ENCODE measurements at regions not wholly inside any gene's neighbourhood (a gene's known extent, or its start where the extent isn't known, plus 50 kb on each side); places are given as distances from the start of the nearest gene placed in this dataset.

DNA sequence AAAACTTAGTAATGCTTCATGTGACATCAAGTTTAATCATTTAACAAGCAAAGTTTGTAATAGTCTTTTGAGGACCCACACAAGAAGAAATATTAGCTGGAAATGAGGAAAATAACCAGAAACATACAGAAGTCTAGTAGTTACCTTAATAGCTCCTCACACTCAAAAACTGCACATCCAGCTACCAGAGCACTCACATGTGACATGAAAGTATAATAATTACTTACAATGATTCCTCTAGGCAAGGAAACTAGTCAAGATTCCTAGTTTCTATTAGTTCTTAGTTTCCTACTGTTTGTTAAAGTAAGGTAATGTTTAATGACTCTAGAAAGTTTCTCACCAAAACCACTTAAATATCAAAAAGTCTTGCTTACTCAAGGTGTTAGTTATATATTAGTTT, 335.8 kb downstream of the RAD51AP2 start:
- TF ChIP-seq POLR2AphosphoS5 (IDR thresholded peaks at IDR 0.05; ENCODE audit: low read depth) (no peak), STAT1 (IDR thresholded peaks at IDR 0.05; ENCODE audit: unreplicated experiment) (no peak), EZH2phosphoT487 (IDR thresholded peaks at IDR 0.05; ENCODE audit: unreplicated experiment) (no peak), CREB1 (CRISPR knock-in tag; IDR thresholded peaks at IDR 0.05; ENCODE audit: low read depth) (no peak), EZH2 (IDR thresholded peaks at IDR 0.05; ENCODE audit: low read depth, unreplicated experiment) (no peak), NANOG (IDR thresholded peaks at IDR 0.05; ENCODE audit: borderline replicate concordance) (no peak), JUNB (IDR thresholded peaks at IDR 0.05; ENCODE audit: unreplicated experiment) (no peak)
- TF ChIP-seq, protein P1, sequence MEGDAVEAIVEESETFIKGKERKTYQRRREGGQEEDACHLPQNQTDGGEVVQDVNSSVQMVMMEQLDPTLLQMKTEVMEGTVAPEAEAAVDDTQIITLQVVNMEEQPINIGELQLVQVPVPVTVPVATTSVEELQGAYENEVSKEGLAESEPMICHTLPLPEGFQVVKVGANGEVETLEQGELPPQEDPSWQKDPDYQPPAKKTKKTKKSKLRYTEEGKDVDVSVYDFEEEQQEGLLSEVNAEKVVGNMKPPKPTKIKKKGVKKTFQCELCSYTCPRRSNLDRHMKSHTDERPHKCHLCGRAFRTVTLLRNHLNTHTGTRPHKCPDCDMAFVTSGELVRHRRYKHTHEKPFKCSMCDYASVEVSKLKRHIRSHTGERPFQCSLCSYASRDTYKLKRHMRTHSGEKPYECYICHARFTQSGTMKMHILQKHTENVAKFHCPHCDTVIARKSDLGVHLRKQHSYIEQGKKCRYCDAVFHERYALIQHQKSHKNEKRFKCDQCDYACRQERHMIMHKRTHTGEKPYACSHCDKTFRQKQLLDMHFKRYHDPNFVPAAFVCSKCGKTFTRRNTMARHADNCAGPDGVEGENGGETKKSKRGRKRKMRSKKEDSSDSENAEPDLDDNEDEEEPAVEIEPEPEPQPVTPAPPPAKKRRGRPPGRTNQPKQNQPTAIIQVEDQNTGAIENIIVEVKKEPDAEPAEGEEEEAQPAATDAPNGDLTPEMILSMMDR (conservative IDR thresholded peaks at IDR 0.05; ENCODE audit: low read depth in 2 of 2): no peak
- TF ChIP-seq, protein P2, sequence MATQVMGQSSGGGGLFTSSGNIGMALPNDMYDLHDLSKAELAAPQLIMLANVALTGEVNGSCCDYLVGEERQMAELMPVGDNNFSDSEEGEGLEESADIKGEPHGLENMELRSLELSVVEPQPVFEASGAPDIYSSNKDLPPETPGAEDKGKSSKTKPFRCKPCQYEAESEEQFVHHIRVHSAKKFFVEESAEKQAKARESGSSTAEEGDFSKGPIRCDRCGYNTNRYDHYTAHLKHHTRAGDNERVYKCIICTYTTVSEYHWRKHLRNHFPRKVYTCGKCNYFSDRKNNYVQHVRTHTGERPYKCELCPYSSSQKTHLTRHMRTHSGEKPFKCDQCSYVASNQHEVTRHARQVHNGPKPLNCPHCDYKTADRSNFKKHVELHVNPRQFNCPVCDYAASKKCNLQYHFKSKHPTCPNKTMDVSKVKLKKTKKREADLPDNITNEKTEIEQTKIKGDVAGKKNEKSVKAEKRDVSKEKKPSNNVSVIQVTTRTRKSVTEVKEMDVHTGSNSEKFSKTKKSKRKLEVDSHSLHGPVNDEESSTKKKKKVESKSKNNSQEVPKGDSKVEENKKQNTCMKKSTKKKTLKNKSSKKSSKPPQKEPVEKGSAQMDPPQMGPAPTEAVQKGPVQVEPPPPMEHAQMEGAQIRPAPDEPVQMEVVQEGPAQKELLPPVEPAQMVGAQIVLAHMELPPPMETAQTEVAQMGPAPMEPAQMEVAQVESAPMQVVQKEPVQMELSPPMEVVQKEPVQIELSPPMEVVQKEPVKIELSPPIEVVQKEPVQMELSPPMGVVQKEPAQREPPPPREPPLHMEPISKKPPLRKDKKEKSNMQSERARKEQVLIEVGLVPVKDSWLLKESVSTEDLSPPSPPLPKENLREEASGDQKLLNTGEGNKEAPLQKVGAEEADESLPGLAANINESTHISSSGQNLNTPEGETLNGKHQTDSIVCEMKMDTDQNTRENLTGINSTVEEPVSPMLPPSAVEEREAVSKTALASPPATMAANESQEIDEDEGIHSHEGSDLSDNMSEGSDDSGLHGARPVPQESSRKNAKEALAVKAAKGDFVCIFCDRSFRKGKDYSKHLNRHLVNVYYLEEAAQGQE (IDR thresholded peaks at IDR 0.05; ENCODE audit: unreplicated experiment): no peak
- TF ChIP-seq, protein P3, sequence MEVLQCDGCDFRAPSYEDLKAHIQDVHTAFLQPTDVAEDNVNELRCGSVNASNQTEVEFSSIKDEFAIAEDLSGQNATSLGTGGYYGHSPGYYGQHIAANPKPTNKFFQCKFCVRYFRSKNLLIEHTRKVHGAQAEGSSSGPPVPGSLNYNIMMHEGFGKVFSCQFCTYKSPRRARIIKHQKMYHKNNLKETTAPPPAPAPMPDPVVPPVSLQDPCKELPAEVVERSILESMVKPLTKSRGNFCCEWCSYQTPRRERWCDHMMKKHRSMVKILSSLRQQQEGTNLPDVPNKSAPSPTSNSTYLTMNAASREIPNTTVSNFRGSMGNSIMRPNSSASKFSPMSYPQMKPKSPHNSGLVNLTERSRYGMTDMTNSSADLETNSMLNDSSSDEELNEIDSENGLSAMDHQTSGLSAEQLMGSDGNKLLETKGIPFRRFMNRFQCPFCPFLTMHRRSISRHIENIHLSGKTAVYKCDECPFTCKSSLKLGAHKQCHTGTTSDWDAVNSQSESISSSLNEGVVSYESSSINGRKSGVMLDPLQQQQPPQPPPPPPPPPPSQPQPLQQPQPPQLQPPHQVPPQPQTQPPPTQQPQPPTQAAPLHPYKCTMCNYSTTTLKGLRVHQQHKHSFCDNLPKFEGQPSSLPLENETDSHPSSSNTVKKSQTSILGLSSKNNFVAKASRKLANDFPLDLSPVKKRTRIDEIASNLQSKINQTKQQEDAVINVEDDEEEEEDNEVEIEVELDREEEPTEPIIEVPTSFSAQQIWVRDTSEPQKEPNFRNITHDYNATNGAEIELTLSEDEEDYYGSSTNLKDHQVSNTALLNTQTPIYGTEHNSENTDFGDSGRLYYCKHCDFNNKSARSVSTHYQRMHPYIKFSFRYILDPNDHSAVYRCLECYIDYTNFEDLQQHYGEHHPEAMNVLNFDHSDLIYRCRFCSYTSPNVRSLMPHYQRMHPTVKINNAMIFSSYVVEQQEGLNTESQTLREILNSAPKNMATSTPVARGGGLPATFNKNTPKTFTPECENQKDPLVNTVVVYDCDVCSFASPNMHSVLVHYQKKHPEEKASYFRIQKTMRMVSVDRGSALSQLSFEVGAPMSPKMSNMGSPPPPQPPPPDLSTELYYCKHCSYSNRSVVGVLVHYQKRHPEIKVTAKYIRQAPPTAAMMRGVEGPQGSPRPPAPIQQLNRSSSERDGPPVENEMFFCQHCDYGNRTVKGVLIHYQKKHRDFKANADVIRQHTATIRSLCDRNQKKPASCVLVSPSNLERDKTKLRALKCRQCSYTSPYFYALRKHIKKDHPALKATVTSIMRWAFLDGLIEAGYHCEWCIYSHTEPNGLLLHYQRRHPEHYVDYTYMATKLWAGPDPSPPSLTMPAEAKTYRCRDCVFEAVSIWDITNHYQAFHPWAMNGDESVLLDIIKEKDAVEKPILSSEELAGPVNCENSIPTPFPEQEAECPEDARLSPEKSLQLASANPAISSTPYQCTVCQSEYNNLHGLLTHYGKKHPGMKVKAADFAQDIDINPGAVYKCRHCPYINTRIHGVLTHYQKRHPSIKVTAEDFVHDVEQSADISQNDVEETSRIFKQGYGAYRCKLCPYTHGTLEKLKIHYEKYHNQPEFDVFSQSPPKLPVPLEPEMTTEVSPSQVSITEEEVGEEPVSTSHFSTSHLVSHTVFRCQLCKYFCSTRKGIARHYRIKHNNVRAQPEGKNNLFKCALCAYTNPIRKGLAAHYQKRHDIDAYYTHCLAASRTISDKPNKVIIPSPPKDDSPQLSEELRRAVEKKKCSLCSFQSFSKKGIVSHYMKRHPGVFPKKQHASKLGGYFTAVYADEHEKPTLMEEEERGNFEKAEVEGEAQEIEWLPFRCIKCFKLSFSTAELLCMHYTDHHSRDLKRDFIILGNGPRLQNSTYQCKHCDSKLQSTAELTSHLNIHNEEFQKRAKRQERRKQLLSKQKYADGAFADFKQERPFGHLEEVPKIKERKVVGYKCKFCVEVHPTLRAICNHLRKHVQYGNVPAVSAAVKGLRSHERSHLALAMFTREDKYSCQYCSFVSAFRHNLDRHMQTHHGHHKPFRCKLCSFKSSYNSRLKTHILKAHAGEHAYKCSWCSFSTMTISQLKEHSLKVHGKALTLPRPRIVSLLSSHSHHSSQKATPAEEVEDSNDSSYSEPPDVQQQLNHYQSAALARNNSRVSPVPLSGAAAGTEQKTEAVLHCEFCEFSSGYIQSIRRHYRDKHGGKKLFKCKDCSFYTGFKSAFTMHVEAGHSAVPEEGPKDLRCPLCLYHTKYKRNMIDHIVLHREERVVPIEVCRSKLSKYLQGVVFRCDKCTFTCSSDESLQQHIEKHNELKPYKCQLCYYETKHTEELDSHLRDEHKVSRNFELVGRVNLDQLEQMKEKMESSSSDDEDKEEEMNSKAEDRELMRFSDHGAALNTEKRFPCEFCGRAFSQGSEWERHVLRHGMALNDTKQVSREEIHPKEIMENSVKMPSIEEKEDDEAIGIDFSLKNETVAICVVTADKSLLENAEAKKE (CRISPR knock-in tag; IDR thresholded peaks at IDR 0.05): no peak

Measured in GM23338 (cell line).